H1 (cell line): ENCODE measurements at regions not wholly inside any gene's neighbourhood (a gene's known extent, or its start where the extent isn't known, plus 50 kb on each side); places are given as distances from the start of the nearest gene placed in this dataset.

Source experiments
- CEBPB ChIP-seq: IDR thresholded peaks from 2 replicates; pipeline ENCODE4 v1.6.1; 2012; ENCODE audit warnings: low read depth, low read length
- CHD1 ChIP-seq: IDR thresholded peaks from 2 replicates; pipeline ENCODE4 v1.6.1; 2012; ENCODE audit warnings: low read depth, low read length, improper control_type of control experiment
- TF ChIP-seq, protein P1 (sequence below), 3 experiments: IDR thresholded peaks; 1 replicate in 2 of 3; 2 replicates in 1 of 3; pipeline versions ENCODE4 v1.5.1 to v1.6.1; 2011; ENCODE audit warnings: low read length in 3 of 3, mild to moderate bottlenecking in 3 of 3, inconsistent platforms in 2 of 3, low read depth in 1 of 3, moderate library complexity in 1 of 3; ENCODE audit not compliant: insufficient read depth in 1 of 3; ENCODE audit errors: control extremely low read depth in 1 of 3

DNA sequence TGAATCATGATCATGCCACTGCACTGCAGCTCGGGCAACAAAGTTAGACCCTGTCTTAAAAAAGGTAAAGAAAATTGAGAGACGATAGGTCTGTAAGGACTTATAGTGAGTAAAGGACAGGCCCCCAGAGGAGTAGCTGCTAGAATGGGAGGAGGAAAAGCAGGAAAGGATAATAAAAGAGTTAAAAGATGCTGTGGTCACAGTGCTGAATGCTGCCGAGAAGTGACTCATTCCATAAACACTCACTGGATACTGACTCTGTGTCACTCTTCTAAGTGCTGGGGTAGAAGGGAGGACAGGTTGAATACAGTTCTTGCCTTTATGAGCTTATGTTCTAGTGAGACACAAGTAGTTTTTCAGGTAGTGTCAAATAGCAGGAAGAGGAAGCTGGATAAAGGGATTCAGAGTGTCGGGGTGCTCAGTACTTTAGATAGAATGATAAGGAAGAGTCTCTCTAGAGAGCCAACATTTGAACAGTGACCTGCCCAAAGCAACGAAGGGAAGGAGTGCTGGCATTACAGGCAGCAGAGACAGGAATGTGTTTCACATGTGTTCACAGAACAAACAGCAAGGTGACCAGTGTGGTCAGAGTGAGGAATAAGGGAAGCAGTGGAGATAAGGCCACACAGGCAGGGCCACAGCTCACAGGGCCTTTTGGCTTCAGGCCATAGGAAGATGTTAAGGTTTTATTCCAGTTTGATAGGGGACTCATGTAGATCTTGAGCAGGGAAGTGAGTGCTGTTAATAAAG lies 1240.5 kb downstream of the UQCRFS1 start:
- TF ChIP-seq CHD1 (no peak), CEBPB (no peak)
- TF ChIP-seq, protein P1, sequence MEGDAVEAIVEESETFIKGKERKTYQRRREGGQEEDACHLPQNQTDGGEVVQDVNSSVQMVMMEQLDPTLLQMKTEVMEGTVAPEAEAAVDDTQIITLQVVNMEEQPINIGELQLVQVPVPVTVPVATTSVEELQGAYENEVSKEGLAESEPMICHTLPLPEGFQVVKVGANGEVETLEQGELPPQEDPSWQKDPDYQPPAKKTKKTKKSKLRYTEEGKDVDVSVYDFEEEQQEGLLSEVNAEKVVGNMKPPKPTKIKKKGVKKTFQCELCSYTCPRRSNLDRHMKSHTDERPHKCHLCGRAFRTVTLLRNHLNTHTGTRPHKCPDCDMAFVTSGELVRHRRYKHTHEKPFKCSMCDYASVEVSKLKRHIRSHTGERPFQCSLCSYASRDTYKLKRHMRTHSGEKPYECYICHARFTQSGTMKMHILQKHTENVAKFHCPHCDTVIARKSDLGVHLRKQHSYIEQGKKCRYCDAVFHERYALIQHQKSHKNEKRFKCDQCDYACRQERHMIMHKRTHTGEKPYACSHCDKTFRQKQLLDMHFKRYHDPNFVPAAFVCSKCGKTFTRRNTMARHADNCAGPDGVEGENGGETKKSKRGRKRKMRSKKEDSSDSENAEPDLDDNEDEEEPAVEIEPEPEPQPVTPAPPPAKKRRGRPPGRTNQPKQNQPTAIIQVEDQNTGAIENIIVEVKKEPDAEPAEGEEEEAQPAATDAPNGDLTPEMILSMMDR (IDR thresholded peaks at IDR 0.05; ENCODE audit: control extremely low read depth in 1 of 3, insufficient read depth in 1 of 3, low read depth in 1 of 3, low read length in 3 of 3): no peak
